T follicular helper cell (primary cell): ENCODE measurements at regions not wholly inside any gene's neighbourhood (a gene's known extent, or its start where the extent isn't known, plus 50 kb on each side); places are given as distances from the start of the nearest gene placed in this dataset.
"Not testable (repeated sequence)": the region's sequence is repeated elsewhere in the genome, so short reads cannot be mapped to it uniquely, and the experiment has no call there.

Source experiments
- DNase-seq: peaks from one replicate; pipeline ENCODE4 v3.0.0-alpha.2; 2020; ENCODE audit warnings: low read depth

DNA sequence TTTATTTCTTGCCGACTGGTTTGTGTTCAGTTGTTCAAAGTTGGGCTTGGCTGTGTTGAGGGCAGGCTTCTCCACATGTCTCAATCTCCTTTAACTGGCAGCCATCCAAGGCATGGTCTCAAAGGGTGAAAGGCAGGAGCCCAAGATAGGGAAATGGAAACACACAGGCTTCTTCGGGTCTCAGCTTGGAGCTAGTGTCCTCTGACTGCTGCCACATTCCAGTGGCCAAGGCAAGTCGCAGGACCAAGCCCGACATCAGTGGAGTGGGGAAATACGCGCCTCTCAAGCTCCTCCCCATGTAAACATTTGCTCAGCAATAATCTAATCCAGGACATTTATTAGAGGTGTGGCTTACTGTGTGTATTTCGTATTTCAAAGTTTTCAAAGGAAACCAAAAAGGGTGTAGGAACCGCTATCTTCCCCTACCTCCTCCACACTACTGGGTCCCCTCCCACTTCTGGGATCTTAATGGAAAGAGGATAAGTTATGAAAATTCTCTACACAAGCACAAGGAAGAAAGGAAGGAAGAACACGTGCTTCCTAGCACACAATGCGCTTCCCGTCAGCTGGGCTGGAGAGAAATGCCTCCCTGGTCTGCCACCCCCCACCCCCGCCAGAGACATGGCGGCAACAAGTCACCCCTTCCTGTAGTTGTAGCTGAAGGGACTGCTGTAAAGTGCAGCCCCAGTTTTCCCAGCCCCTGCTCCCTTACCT, 181.7 kb downstream of the FAM43A start:
- DNase-seq = no peak

DNA sequence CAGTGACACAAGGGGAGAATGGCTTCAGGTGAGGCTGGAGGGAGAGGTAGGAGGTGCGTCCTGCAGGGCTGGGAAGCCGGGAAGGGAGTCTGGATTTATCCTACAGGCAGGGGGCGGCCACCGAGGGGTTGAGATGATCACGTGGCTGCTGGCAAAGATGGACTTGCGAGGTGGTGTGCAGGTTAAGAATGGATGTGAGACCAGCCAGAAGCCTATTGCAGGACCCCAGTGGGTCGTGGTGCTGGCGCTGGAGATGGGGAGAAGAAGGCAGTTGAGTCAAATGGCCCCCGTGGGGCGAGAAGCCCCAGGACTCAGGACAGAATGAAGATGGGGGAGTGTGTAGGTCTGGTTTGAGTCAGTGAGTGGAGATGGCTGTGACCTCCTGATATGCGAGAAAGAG, 183.1 kb downstream of the FAM43A start:
- DNase-seq = no peak

DNA sequence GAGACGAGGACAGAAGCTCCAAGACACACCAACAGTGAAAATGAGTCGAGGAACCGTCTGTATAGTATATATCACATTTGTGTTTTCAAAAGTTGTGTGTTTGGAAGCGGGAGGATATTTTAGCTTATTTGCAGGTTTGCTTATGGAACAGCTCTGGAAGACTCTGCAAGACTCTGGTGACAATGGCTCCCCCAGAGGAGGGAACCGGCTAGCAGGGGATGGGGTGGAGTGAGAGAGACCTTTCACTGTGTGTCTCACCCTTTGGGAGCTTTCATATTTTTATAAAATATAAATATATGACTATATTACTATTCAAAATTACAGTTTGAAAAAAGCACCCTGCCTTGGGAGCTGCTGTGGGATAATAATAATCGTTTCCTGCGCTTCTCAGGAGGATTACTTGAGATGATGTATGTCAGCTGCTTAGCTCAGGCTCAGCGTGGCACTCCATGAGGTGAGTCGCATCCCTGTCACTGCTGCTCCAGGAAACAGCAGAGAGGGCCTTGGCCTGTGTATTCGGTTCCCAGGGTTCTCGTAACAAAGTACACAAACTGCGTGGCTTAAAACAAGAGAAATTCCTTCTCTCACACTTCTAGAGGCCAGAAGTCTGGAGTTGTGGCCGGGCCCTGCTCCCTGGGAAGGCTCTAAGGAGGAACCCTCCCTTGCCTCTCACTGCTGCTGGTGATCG, 183.9 kb downstream of the FAM43A start:
- no peak for DNase-seq

- no peak for DNase-seq
Observed at GRCh38 chr3:194870394-194871110, 184.9 kb downstream of the FAM43A start.

GRCh38 chr3:194871143-194871863, 185.6 kb downstream of the FAM43A start:
- DNase-seq = no peak

DNA sequence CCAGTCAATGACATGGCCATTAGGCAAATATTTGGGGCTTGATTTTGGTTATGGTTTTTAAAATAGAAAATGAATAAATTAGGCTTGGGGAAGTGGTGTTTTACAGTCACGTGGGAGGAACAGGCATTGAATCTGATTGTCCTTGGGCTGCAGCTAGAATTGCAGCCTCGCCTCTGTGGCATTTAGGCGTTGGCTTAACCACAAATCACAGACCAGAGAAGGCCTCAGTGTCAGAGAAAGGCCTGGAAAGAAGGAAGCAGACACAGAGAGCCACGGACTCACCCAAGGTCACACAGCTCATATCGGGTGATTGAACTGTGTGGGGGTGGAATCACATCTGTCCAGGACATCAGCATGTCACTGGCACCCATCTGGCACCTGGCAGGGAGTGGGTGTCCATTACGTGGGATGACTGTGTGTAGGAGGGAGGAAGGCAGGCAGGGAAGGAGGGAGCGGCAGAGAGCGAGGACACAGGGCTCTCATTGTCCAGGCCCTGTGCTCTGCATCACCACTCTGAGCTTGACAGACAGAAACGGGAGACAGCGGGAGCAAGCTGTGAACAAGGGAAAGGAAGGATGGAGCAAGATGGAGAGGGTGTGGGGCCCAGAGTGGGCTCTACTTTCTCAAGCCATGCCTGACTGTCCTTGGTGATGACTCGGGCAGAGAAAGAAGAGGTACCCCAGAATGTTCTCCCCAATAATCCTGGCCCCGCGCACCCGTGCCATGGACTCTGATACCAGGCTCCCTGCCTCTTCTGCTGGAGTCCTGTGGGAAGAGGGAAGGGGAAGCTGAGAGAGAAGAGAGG, 186.4 kb downstream of the FAM43A start:
- DNase-seq = no peak

- DNase-seq = no peak
Observed at GRCh38 chr3:194872669-194872977, 186.9 kb downstream of the FAM43A start.

DNA sequence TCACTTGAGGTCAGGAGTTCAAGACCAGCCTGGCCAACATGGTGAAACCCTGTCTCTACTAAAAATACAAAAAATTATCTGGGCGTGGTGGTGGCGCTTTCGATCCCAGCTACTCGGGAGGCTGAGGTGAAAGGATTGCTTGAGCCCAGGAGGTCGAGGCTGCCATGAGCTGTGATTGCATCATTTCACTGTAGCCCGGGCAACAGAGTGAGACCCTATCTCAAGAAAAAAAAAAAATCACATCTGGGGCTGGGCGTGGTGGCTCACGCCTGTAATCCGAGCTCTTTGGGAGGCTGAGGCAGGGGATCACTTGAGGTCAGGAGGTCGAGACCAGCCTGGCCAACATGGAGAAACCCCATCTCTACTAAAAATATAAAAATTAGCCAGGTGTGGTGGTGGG, 187.8 kb downstream of the FAM43A start:
- DNase-seq = not testable (repeated sequence)

DNA sequence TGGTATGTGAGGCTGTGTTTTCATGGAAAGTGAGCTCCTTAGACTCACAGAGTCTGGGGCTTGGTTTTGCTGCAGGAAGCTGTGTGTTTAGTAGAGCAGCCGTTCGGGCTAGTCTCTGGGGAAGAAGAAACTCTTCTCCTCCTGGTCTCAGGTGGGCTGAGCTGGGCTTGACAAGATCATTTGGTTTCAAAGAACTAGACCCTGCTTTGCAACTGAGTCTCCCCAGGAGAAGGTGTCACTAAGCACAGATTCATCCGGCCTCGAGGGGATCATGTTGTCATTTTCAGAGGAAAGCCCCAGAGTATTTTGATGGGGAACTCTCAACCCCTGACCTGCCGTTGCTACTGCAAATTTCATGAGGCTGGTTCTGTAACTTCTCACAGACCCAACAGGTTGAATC, 188.5 kb downstream of the FAM43A start:
- no peak for DNase-seq

GRCh38 chr3:194874783-194875182, 189.1 kb downstream of the FAM43A start:
- DNase-seq = no peak

DNA sequence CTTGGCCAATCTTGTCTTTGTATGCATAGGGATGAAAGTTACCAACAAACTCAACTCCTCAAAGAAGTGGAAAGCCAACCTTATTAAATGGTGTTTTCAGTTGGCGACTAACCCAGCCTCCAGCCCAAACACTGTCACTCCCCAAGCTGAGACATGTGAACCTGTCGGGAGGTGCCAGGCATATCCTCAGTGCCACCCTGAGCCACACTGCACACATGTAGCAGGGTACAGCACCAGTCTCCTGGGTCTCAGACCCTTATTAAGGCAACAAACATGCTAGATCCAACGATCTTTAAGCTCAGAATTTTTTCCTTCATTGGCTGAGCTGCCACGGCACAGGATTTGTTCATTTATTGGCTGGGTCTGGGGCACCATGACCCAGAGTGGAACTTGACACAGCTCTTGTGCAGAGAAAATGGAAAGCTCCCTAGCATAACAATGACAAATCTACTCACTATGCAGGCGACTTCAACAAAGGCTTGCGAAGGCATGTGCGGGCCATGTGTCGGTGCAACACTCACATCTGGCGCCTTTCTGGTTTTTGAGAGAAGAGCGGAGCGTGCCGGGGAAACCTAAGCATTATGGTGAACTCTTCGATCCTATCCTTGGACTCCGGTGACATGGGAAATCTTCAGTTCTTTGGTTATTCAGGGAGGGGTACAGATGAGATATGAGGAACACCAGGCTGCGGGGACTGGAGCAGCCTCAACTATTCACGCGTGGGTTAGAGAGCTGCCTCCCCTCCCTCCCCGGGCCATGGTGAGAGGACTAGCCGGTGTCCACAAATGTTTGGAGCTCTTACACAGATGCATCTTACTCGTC, 190.1 kb downstream of the FAM43A start:
- DNase-seq = no peak

GRCh38 chr3:194876403-194877095, 190.9 kb downstream of the FAM43A start:
- no peak for DNase-seq

GRCh38 chr3:194877291-194878119, 191.8 kb downstream of the FAM43A start:
- no peak for DNase-seq

GRCh38 chr3:194879126-194879877, 193.6 kb downstream of the FAM43A start:
- DNase-seq = no peak

DNA sequence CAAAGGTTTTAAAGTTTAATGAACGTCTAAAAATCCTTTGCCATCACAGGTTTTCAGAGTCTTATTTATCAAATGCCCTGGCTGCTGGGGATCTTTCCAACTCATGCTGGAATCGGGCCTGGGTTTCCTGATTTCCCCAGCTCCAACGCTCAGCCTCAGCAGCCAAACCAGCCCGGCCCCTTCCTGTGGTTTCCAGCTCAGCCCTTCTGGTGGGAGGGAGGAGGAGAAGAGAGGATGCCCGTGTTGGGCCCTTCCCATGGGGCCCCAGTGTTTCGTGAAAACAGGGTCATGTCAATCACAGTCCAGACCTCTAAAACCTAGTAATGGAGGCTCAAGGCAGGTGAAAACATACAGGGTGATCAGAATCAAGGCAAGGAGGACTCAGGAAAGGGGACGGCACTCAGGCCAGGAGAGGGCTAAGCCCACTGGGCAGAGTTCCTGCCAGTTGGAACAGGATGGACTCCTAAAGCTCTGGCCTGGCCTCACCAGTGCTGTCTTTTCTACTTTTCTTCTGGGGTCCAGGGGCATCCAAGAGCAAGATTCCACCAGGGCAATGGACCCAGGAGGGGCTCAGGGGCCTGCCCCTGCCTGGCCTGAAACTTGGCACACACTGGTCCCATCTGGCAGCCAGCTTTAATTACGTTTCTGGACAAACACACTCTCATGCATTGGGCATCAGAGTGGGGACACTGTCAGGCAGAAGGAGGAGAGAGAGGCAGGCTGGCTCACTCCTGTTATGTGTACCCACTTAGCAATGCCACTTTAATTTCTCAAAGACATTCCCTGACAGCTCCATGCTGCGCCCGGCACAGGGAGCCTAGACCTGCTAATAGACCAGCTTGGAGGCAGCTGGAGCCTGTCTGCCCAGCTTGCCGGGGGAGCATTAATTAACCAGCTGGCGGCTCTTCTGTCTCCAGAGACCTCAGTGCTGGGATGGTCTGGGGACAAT, 194.6 kb downstream of the FAM43A start:
- DNase-seq = no peak

DNA sequence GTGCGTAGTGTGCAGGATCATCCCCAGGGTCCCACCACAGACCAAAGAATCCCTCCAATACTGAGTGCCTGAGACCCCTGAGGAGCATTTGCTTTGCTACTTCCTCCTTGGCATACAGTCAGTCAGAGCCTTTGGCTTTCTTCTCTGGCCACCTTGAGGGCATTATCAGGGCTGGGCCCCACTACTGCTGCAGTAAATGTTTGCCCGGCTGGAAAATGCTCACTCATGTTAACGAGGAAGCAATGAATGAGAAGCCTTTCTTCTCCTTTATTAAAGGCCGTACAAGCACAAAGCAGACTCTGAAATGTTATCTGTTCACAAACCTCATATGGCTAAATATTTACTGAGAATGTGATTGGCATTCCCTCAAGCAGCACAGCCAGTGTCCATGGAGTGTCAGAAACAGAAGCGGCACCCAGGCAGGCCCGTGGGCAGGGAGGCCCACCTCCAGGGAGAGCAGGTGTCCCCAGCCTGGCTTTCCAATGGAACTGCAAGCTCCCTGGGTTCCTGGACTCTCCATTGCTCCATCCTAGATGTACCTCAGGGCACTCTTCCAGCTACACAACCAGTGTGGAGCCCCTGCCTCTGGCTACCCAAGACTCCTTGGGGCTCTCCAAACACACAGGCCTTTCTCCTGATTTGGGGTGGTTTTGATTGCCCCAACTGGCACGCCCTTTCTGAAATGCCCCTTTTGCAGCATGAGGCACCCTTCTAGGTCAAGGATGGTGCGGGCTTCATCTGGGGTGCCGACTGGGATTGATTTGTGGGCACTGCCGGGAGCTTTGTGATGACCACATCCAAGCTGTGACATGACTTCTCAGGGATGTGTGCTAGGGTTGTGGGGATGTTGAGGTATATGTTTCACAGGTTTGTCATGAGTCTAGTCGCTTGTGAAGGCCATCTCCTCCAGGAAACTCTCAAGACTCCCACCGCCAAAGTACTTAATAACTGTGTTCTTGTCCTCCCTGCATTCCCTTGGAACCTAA, 195.6 kb downstream of the FAM43A start:
- DNase-seq = no peak
